PC-9 (cell line): ENCODE measurements at regions not wholly inside any gene's neighbourhood (a gene's known extent, or its start where the extent isn't known, plus 50 kb on each side); places are given as distances from the start of the nearest gene placed in this dataset.

Source experiments
- EZH2 ChIP-seq: fragments of 200-600 bp; sonication (generic); IDR thresholded peaks from 2 replicates; pipeline ENCODE4 v1.8.0; 2017; ENCODE audit warnings: antibody characterized with exemption, low read depth
- TF ChIP-seq, protein P1 (sequence below): fragments of 200-600 bp; sonication (generic); conservative IDR thresholded peaks from 2 replicates; pipeline ENCODE4 v1.6.1; 2017; ENCODE audit warnings: mixed run types, antibody characterized with exemption, mild to moderate bottlenecking, moderate library complexity

DNA sequence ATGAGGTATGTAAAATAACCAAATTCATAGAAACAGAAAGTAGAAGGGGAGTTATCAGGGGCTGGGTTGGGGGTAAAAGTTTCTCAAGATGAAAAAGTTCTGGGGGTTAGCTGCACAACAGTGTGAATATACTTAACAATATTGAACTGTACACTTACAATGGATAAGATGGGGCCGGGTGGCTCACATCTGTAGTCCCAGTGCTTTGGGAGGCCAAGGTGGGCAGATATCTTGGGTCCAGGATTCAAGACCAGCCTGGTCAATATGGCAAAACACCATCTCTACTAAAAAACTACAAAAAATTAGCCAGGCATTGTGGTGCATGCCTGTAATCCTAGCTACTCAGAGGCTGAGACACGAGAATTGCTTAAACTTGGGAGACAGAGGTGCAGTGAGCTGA is 274.3 kb downstream of the TJP1 start:
- TF ChIP-seq, protein P1, sequence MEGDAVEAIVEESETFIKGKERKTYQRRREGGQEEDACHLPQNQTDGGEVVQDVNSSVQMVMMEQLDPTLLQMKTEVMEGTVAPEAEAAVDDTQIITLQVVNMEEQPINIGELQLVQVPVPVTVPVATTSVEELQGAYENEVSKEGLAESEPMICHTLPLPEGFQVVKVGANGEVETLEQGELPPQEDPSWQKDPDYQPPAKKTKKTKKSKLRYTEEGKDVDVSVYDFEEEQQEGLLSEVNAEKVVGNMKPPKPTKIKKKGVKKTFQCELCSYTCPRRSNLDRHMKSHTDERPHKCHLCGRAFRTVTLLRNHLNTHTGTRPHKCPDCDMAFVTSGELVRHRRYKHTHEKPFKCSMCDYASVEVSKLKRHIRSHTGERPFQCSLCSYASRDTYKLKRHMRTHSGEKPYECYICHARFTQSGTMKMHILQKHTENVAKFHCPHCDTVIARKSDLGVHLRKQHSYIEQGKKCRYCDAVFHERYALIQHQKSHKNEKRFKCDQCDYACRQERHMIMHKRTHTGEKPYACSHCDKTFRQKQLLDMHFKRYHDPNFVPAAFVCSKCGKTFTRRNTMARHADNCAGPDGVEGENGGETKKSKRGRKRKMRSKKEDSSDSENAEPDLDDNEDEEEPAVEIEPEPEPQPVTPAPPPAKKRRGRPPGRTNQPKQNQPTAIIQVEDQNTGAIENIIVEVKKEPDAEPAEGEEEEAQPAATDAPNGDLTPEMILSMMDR = no peak
- no peak for TF ChIP-seq EZH2
